ENCODE measurements at regions not wholly inside any gene's neighbourhood (a gene's known extent, or its start where the extent isn't known, plus 50 kb on each side); places are given as distances from the start of the nearest gene placed in this dataset.

DNA sequence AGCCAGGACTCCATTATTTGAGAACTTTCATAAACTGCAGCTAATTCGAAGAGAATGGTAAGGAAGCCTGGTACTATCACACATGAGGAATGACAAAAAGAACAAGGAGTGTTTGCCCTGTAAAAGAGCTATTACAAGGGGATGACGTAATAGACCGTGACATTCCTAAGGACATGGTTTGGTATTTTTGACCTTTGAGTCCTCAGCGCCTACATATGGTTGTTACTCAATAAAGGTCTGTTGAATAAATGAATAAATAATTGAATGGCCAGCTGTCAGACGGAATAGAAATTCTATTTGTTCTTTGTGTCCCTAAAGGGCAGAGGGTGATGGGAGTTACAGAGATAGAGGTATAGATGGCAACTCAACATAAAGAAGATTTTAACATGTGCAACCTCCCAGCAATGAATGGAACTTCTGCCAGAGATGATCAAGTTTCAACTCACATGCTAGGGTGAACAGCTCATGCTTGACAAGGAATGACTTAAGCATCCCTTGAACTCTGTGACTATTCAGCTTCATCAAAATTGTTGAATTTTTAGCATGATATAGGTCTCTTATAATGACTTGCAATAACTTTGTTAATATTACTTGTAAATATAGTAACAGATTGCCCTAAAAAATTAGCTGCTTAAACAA, 115.4 kb downstream of the TENT5A start:
- Histone ChIP-seq H3K79me2 (replicated peaks; ENCODE audit: insufficient read depth) (no peaks in the 10 kb centered on the region), H3K4me2 (no peak overlapping the region), H3K36me3 (ENCODE audit: insufficient read depth) (no peaks in the 10 kb centered on the region), H3K9me2 (ENCODE audit: insufficient read depth) (no peaks in the 10 kb centered on the region), H3K27ac (ENCODE audit: low read depth) (no peak overlapping the region), H3K4me1 (ENCODE audit: insufficient read depth) (no peaks in the 10 kb centered on the region), H3F3A (replicated peaks; ENCODE audit: low read depth) (no peaks in the 10 kb centered on the region), H4K20me1 (replicated peaks; ENCODE audit: insufficient read depth) (no peaks in the 10 kb centered on the region), H3K27me3 (ENCODE audit: insufficient read depth) (no peaks in the 10 kb centered on the region), H3K4me3 (no peak overlapping the region), H2AFZ (no peak overlapping the region)
- H3K4me3 Mint-ChIP-seq, result no peak overlapping the region
- no peak for TF ChIP-seq POLR2AphosphoS5 (IDR thresholded peaks at IDR 0.05; ENCODE audit: low read depth)
- no peak for TF ChIP-seq NANOG (IDR thresholded peaks at IDR 0.05; ENCODE audit: borderline replicate concordance)
- no peak for TF ChIP-seq ZNF114 (CRISPR knock-in tag; IDR thresholded peaks at IDR 0.05)
- no peaks in the 10 kb centered on the region for H3K36me3 Mint-ChIP-seq (ENCODE audit: low read depth)
- DNase-seq (ENCODE audit: low spot score), result no peak
- H3K4me1 Mint-ChIP-seq, result no peaks in the 10 kb centered on the region
- no peak overlapping the region for H3K27ac Mint-ChIP-seq
- no peaks in the 10 kb centered on the region; the same call in 2 of the 3 replicates for H3K9me3 Mint-ChIP-seq
- no peaks in the 10 kb centered on the region for H3K27me3 Mint-ChIP-seq (ENCODE audit: insufficient read depth, low read depth, poor library complexity)
- no peak for ATAC-seq

- no peak for ATAC-seq
- H3K27me3 ChIP-seq (ENCODE audit: insufficient read depth), result no peaks in the 10 kb centered on the region
- H3K4me1 Mint-ChIP-seq, result no peaks in the 10 kb centered on the region
- DNase-seq (ENCODE audit: low spot score), result no peak
- H3K9me2 ChIP-seq (ENCODE audit: insufficient read depth), result no peaks in the 10 kb centered on the region
- no peaks in the 10 kb centered on the region for H3F3A ChIP-seq (replicated peaks; ENCODE audit: low read depth)
- H3K27ac ChIP-seq (ENCODE audit: low read depth), result no peak overlapping the region
- H3K36me3 Mint-ChIP-seq (ENCODE audit: low read depth), result peaks cover 8% of the 10 kb centered on the region; the same call in 2 of the 3 replicates
- H3K79me2 ChIP-seq (replicated peaks; ENCODE audit: insufficient read depth), result no peaks in the 10 kb centered on the region
- no peaks in the 10 kb centered on the region for H4K20me1 ChIP-seq (replicated peaks; ENCODE audit: insufficient read depth)
- TF ChIP-seq NANOG (IDR thresholded peaks at IDR 0.05; ENCODE audit: borderline replicate concordance), result no peak
- TF ChIP-seq CREB1 (CRISPR knock-in tag; IDR thresholded peaks at IDR 0.05; ENCODE audit: low read depth), result no peak
- TF ChIP-seq, protein P1, sequence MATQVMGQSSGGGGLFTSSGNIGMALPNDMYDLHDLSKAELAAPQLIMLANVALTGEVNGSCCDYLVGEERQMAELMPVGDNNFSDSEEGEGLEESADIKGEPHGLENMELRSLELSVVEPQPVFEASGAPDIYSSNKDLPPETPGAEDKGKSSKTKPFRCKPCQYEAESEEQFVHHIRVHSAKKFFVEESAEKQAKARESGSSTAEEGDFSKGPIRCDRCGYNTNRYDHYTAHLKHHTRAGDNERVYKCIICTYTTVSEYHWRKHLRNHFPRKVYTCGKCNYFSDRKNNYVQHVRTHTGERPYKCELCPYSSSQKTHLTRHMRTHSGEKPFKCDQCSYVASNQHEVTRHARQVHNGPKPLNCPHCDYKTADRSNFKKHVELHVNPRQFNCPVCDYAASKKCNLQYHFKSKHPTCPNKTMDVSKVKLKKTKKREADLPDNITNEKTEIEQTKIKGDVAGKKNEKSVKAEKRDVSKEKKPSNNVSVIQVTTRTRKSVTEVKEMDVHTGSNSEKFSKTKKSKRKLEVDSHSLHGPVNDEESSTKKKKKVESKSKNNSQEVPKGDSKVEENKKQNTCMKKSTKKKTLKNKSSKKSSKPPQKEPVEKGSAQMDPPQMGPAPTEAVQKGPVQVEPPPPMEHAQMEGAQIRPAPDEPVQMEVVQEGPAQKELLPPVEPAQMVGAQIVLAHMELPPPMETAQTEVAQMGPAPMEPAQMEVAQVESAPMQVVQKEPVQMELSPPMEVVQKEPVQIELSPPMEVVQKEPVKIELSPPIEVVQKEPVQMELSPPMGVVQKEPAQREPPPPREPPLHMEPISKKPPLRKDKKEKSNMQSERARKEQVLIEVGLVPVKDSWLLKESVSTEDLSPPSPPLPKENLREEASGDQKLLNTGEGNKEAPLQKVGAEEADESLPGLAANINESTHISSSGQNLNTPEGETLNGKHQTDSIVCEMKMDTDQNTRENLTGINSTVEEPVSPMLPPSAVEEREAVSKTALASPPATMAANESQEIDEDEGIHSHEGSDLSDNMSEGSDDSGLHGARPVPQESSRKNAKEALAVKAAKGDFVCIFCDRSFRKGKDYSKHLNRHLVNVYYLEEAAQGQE (IDR thresholded peaks at IDR 0.05; ENCODE audit: unreplicated experiment), result no peak
- no peak for TF ChIP-seq EZH2 (IDR thresholded peaks at IDR 0.05; ENCODE audit: low read depth, unreplicated experiment)
- no peak for TF ChIP-seq ZNF331 (CRISPR knock-in tag; IDR thresholded peaks at IDR 0.05; ENCODE audit: low read depth)
- TF ChIP-seq JUNB (IDR thresholded peaks at IDR 0.05; ENCODE audit: unreplicated experiment), result no peak
- TF ChIP-seq POLR2AphosphoS5 (IDR thresholded peaks at IDR 0.05; ENCODE audit: low read depth), result no peak
- TF ChIP-seq ZNF114 (CRISPR knock-in tag; IDR thresholded peaks at IDR 0.05), result no peak
- no peak for TF ChIP-seq CTCF (conservative IDR thresholded peaks at IDR 0.05; ENCODE audit: low read depth in 2 of 2)
- no peak overlapping the region for H2AFZ ChIP-seq
- peaks cover 12% of the 10 kb centered on the region; the same call in 1 of the 2 replicates for H3K36me3 ChIP-seq (ENCODE audit: insufficient read depth)
- no peaks in the 10 kb centered on the region for H3K4me1 ChIP-seq (ENCODE audit: insufficient read depth)
- H3K27ac Mint-ChIP-seq, result no peak overlapping the region
- no peaks in the 10 kb centered on the region for H3K27me3 Mint-ChIP-seq (ENCODE audit: insufficient read depth, low read depth, poor library complexity)
- peaks cover 14% of the 10 kb centered on the region for H3K9me3 Mint-ChIP-seq
- no peak overlapping the region for H3K4me2 ChIP-seq
- H3K4me3 ChIP-seq, result no peak overlapping the region
- H3K4me3 Mint-ChIP-seq, result no peak overlapping the region
Measured at GRCh38 chr6:81634155-81634880, 118.2 kb downstream of the TENT5A start.

All from GM23338 (cell line).